ENCODE measurements at regions not wholly inside any gene's neighbourhood (a gene's known extent, or its start where the extent isn't known, plus 50 kb on each side); places are given as distances from the start of the nearest gene placed in this dataset.

DNA sequence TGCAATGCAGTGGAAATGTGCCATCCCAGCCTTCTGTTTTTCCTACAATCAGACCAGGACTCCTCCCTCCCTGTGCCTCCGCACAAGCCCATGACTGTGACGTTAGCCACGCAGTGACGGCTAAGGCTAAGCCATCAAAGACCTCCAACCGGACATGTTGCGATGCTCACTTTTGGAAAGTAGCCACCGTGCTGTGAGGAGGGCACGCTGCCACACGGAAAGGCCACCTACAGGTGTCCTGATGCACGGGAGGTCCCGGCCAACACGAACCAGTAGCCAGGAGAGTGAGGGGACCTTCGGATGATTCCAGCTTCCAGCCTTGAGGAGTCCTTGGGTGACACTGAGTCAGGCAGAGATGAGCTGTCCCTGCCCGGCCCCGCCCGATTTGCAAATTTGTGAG is 53.9 kb downstream of the FOXL1 start:
- no peak for DNase-seq (ENCODE audit: low spot score)

- no peak for DNase-seq (ENCODE audit: low spot score)
Measured at GRCh38 chr16:86632944-86633343, 54.6 kb downstream of the FOXL1 start.

- no peak for DNase-seq (ENCODE audit: low spot score)
Measured at GRCh38 chr16:86634292-86634691, 55.9 kb downstream of the FOXL1 start.

DNA sequence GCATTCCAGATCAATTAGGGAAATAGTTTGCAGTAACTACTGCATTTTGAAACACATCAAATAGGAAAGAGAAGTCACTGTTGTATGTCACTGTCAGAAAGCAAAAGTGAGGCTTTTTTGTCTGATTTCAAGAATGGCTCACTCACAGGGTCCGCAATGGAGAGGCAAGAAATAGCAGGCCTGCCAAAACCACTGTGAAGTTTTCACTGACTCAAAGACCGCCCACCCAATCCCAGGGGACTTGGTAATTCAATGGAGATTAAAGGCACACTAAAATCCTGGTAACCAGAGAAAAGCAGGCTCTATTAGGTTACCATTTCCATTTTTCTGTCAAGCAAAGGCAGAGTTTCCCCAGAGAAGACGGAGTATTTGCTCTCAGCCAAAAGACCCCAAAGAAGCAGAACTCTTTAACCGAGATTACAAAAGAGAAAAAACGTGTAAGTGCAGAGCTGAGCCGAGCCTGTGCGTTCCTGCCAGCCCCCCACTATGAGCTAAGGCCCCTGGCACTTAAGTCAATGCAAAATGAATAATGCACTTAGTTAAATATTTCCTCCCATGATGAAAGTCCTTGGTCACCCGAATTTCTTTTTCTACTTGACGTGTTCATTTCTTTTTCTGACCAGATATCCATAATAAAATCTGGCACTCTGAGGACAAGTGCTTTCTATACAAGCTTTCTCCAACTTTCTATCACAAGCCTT is 57.0 kb downstream of the FOXL1 start:
- DNase-seq (ENCODE audit: low spot score): no peak

- DNase-seq (ENCODE audit: low spot score): no peak
Measured at GRCh38 chr16:86635926-86636325, 57.6 kb downstream of the FOXL1 start.

- no peak for DNase-seq (ENCODE audit: low spot score)
Measured at GRCh38 chr16:86637744-86638143, 59.4 kb downstream of the FOXL1 start.

GRCh38 chr16:86638642-86639041 is 60.3 kb downstream of the FOXL1 start:
- DNase-seq (ENCODE audit: low spot score): no peak

GRCh38 chr16:86639354-86639753 is 61.0 kb downstream of the FOXL1 start:
- DNase-seq (ENCODE audit: low spot score): no peak

- DNase-seq (ENCODE audit: low spot score): no peak
Measured at GRCh38 chr16:86640265-86640843, 62.0 kb downstream of the FOXL1 start.

- no peak for DNase-seq (ENCODE audit: low spot score)
Measured at GRCh38 chr16:86642087-86642486, 63.7 kb downstream of the FOXL1 start.

GRCh38 chr16:86643671-86644070 is 65.3 kb downstream of the FOXL1 start:
- DNase-seq (ENCODE audit: low spot score): no peak

DNA sequence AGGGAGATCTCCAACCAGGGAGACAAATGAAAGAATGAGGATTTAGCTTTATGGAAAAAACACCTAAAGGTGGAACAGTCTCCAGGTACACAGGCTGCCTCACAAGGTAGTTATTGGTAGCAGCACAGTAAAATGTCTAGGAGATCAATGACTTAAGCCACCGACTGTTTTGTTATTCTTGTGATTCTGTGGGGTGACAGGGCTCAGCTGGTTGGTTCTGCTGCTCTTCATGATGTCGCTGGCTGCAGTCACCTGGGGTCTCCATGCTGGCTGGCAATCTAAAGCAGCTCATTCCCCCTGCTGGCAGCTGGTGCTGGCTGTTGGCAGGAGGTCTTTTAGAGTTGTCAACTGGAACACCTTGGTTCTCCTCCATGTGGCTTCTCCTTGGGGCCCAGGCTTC is 69.2 kb downstream of the FOXL1 start:
- no peak for DNase-seq (ENCODE audit: low spot score)

GRCh38 chr16:86649875-86650274 is 71.5 kb downstream of the FOXL1 start:
- DNase-seq (ENCODE audit: low spot score): no peak

GRCh38 chr16:86651013-86651627 is 72.8 kb downstream of the FOXL1 start:
- DNase-seq (ENCODE audit: low spot score): no peak

- no peak for DNase-seq (ENCODE audit: low spot score)
Measured at GRCh38 chr16:86651823-86652222, 73.5 kb downstream of the FOXL1 start.

GRCh38 chr16:86653285-86654006 is 75.1 kb downstream of the FOXL1 start:
- no peak for DNase-seq (ENCODE audit: low spot score)

DNA sequence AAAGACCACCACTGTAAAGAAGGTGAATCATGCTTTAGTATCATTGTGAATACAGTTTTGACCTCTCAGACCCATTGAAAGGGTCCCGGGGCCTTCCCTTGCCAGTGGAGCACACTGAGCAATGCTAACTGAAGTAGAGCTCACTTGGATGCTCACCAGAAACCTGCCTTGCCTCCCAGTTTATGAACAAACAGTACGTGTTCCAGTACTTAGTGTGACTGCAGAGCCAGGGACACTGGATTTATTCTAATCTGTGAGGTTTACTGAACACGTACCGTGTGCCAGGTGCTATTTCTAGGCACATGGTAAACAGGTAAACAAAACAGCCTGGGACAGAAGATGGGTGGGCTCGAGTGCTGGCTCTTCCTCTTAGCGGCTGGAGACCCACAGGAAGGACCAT is 79.6 kb downstream of the FOXL1 start:
- DNase-seq (ENCODE audit: low spot score): no peak

DNA sequence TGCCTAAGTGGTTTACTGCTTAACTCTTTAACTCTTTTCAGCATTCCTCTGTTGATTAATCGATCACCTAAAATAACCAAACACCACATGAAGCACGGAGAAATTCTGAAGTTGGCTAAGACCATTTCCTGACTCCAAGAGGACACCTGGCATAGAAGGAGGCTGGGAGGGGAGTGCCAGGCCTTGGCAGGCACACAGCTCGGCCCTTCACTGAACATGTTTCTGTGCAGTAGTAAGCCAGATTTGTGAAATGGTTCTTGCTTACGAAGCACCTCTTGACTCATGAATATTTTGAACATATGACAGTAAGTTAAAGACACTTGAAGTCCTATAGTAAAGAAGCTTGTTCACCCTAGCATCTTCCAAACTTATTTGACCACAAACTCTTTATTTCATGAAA is 82.3 kb downstream of the FOXL1 start:
- DNase-seq (ENCODE audit: low spot score): no peak

DNA sequence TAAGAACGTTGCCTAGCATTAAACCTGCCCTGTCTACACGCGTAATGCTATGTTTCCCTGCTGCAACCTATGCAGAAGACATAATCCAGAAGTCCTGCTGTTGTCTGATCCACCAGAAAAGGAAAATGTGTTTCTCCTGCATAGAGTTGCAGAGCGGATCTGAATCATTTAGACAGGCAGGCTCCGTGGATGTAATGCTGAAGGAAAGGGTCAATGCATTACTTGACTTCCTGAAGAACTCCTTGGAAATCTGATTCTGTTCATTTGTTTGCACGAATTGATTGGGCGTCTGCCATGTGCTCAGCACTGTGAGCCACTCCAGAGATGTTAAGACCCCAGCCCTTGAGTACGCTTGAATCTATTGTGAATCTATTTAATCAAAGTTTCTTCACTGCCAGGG is 83.4 kb downstream of the FOXL1 start:
- DNase-seq (ENCODE audit: low spot score): no peak

DNA sequence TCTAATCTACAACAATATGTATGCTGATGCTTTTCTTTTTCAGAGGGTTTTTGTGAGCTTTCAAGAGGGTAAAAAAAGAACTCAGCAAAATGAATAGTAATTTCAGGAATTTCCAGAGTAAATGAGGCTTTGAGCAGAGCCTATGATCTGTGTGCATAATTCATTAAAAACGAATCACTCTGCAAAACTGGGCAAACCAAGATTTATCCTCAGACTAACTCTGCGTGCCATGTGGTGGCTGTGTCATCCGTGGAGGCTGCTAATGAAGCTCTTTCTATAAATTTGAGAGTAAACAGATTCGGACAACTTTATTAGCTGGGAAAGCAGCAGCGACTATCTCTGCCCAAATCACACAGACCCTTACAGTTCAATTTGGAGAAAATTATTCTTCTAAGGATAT is 83.8 kb downstream of the FOXL1 start:
- no peak for DNase-seq (ENCODE audit: low spot score)

DNA sequence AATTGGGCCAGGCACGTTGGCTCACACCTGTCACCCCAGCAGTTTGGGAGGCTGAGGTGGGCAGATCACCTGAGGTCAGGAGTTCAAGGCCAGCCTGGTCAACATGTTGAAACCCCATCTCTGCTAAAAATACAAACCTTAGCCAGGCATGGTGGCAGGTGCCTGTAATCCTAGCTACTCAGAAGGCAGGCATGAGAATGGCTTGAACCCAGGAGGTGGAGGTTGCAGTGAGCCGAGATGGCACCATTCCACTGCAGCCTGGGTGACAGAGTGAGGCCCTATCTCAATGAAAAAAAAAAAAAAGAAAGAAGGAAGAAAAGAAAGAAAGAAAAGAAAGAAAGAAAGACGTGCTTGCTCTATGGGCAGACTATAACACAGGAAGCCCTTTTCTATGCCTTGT is 84.4 kb downstream of the FOXL1 start:
- no peak for DNase-seq (ENCODE audit: low spot score)

DNA sequence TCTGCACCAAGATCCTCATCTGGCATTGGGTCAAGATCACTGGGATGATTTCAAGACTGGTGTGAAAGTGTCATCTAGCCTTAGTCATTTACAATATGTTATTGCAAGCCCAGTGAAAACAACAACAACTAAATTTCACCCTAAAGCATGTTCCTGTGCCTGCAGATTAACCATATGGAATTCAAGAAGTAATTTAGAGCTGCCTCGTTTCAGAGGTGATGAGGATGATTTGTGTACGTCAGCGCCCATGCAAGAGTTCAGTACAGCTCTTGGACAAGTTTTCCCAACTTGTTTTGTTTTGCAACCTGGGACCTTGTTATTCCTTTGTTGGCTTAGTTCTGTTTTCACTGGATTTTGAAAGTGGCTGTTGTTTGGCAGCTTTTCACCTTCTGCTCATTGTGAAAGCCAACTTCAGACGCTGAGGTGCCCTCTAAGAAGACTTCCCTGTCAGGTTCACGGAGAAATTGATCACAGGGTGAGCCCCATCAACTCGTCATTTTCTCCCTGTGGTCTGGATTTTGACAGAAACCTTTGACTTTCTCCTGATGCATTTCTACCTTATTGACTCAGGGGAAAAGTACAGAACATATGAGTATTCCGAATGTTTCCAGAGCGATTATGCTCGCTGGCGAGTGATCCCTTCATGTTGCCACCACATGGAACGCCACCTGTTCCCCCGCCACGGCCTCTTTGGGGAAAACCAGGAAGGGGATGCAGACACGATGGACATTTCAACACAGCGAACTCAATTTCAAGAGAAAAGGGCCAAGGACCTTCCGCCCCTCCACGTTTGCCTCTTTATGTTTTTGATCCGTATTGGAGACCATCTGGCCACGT is 85.6 kb downstream of the FOXL1 start:
- DNase-seq (ENCODE audit: low spot score): no peak

All from Ammon's horn (tissue), 1 donor.